OCI-LY1 (cell line): ENCODE measurements at regions not wholly inside any gene's neighbourhood (a gene's known extent, or its start where the extent isn't known, plus 50 kb on each side); places are given as distances from the start of the nearest gene placed in this dataset.

Experiments used
- H2AFZ ChIP-seq: fragments of 200-600 bp; sonication (generic), shearing (Covaris generic); 2 replicates; pipeline ENCODE4 v1.6.0; 2014; ENCODE audit warnings: antibody characterized with exemption, mild to moderate bottlenecking, low read length
- H3F3A ChIP-seq: fragments of 200-600 bp; sonication (generic), shearing (Covaris generic); 2 replicates; pipeline ENCODE4 v1.6.0; 2014; ENCODE audit warnings: mild to moderate bottlenecking, antibody characterized with exemption, low read length, moderate library complexity; ENCODE audit not compliant: insufficient read depth
- H3K27ac ChIP-seq: fragments of 200-600 bp; sonication (generic); 2 replicates; pipeline ENCODE4 v1.5.1; 2014; ENCODE audit warnings: low read length, mixed run types, mild to moderate bottlenecking, low read depth; ENCODE audit not compliant: poor library complexity, severe bottlenecking
- H3K27me3 ChIP-seq: fragments of 200-600 bp; sonication (generic); 2 replicates; pipeline ENCODE4 v1.6.0; 2014; ENCODE audit warnings: antibody characterized with exemption, mild to moderate bottlenecking, low read length, moderate library complexity; ENCODE audit not compliant: insufficient read depth
- H3K36me3 ChIP-seq: fragments of 200-600 bp; sonication (generic); 2 replicates; pipeline ENCODE4 v1.6.1; 2014; ENCODE audit warnings: mild to moderate bottlenecking, antibody characterized with exemption, low read length, moderate library complexity, mixed read lengths; ENCODE audit not compliant: insufficient read depth
- H3K4me1 ChIP-seq: fragments of 200-600 bp; sonication (generic); 2 replicates; pipeline ENCODE4 v1.5.1; 2014; ENCODE audit warnings: mild to moderate bottlenecking, low read length, moderate library complexity; ENCODE audit not compliant: insufficient read depth, severe bottlenecking
- H3K4me2 ChIP-seq: fragments of 200-600 bp; sonication (generic), shearing (Covaris generic); 2 replicates; pipeline ENCODE4 v1.6.1; 2014; ENCODE audit warnings: low read length
- H3K4me3 ChIP-seq: fragments of 200-600 bp; sonication (generic); 2 replicates; pipeline ENCODE4 v1.5.1; 2014; ENCODE audit warnings: low read length, low read depth, mild to moderate bottlenecking, mixed read lengths; ENCODE audit not compliant: poor library complexity, severe bottlenecking
- H3K79me2 ChIP-seq: fragments of 200-600 bp; shearing (Covaris generic); 2 replicates; pipeline ENCODE4 v1.6.1; 2016; ENCODE audit warnings: mixed run types, low read length, mixed read lengths; ENCODE audit not compliant: insufficient read depth
- H3K9ac ChIP-seq: fragments of 200-600 bp; sonication (generic), shearing (Covaris generic); 2 replicates; pipeline ENCODE4 v1.6.1; 2014; ENCODE audit warnings: mild to moderate bottlenecking, low read length, mixed read lengths
- H3K9me2 ChIP-seq: fragments of 200-600 bp; sonication (generic), shearing (Covaris generic); 2 replicates; pipeline ENCODE4 v1.6.1; 2014; ENCODE audit warnings: low read depth, mild to moderate bottlenecking, low read length, mixed read lengths
- H3K9me3 ChIP-seq: fragments of 200-600 bp; shearing (Covaris generic); 2 replicates; pipeline ENCODE4 v1.6.1; 2014; ENCODE audit warnings: low read length, mixed read lengths
- H4K20me1 ChIP-seq: fragments of 200-600 bp; sonication (generic), shearing (Covaris generic); 2 replicates; pipeline ENCODE4 v1.6.0; 2016; ENCODE audit warnings: mild to moderate bottlenecking, low read length; ENCODE audit not compliant: insufficient read depth
- CTCF ChIP-seq: fragments of 200-600 bp; sonication (generic), shearing (Covaris generic); IDR thresholded peaks from 2 replicates; pipeline ENCODE4 v1.5.1; 2017; ENCODE audit warnings: mild to moderate bottlenecking, antibody characterized with exemption, low read length, moderate library complexity, mixed read lengths
- EZH2 ChIP-seq: fragments of 200-600 bp; sonication (generic), shearing (Covaris generic); IDR thresholded peaks from 2 replicates; pipeline ENCODE4 v1.8.0; 2017; ENCODE audit warnings: borderline replicate concordance, mixed run types, mild to moderate bottlenecking, antibody characterized with exemption, low read length, moderate library complexity, mixed read lengths

GRCh38 chr1:30310966-30311742, 412.2 kb downstream of the MATN1 start:
- Histone ChIP-seq H3K36me3 (no peaks in the 10 kb centered on the region), H3K79me2 (no peaks in the 10 kb centered on the region), H4K20me1 (no peaks in the 10 kb centered on the region), H3K27me3 (no peaks in the 10 kb centered on the region), H3K4me1 (no peaks in the 10 kb centered on the region), H3K27ac (no peak overlapping the region), H3K9ac (no peak overlapping the region), H3K9me3 (no peaks in the 10 kb centered on the region), H3K4me2 (no peak overlapping the region), H3F3A (no peaks in the 10 kb centered on the region), H2AFZ (no peak overlapping the region), H3K9me2 (no peaks in the 10 kb centered on the region), H3K4me3 (no peak overlapping the region)
- TF ChIP-seq EZH2 = no peak
- no peak for TF ChIP-seq CTCF

GRCh38 chr1:30307182-30307581, 416.2 kb downstream of the MATN1 start:
- Histone ChIP-seq H4K20me1 (no peaks in the 10 kb centered on the region), H3K4me1 (no peaks in the 10 kb centered on the region), H3K4me2 (no peak overlapping the region), H3K27me3 (no peaks in the 10 kb centered on the region), H3K36me3 (no peaks in the 10 kb centered on the region), H2AFZ (no peak overlapping the region), H3F3A (no peaks in the 10 kb centered on the region), H3K9me3 (no peaks in the 10 kb centered on the region), H3K9ac (no peak overlapping the region), H3K9me2 (no peaks in the 10 kb centered on the region), H3K79me2 (no peaks in the 10 kb centered on the region), H3K27ac (no peak overlapping the region), H3K4me3 (no peak overlapping the region)
- no peak for TF ChIP-seq CTCF
- TF ChIP-seq EZH2 = no peak

GRCh38 chr1:30305519-30305918, 417.9 kb downstream of the MATN1 start:
- H3K36me3 ChIP-seq = no peaks in the 10 kb centered on the region
- H3K9me3 ChIP-seq = no peaks in the 10 kb centered on the region
- H3K9me2 ChIP-seq = no peaks in the 10 kb centered on the region
- no peaks in the 10 kb centered on the region for H3K79me2 ChIP-seq
- H3K27ac ChIP-seq = no peak overlapping the region
- H3K4me2 ChIP-seq = no peak overlapping the region
- no peaks in the 10 kb centered on the region for H3K27me3 ChIP-seq
- H3K4me3 ChIP-seq = no peak overlapping the region
- TF ChIP-seq CTCF (no peak), EZH2 (no peak)
- no peaks in the 10 kb centered on the region for H3K4me1 ChIP-seq
- H2AFZ ChIP-seq = no peak overlapping the region
- H3K9ac ChIP-seq = no peak overlapping the region
- no peaks in the 10 kb centered on the region for H3F3A ChIP-seq
- H4K20me1 ChIP-seq = no peaks in the 10 kb centered on the region
